Caco-2 (cell line): ENCODE measurements at regions not wholly inside any gene's neighbourhood (a gene's known extent, or its start where the extent isn't known, plus 50 kb on each side); places are given as distances from the start of the nearest gene placed in this dataset.

Experiments used
- BruUV-seq: library from RNA; stranded (reverse); fragments of 400-500 nt; replicated peaks from 2 replicates; lab custom pipeline; 2021; lab: Mats Ljungman, UMichigan
- CTCF ChIA-PET: fragments of 300-600 bp; sonication (Branson Sonifier 250); formaldehyde crosslinking; loops from one replicate; lab custom pipeline; 2022; ENCODE audit warnings: antibody characterized with exemption; lab: Charles Lee
- POLR2A ChIA-PET: fragments of 300-600 bp; sonication (Branson Sonifier 250); formaldehyde crosslinking; loops from one replicate; lab custom pipeline; 2022; ENCODE audit warnings: antibody characterized with exemption; lab: Charles Lee
- DNase-seq, 2 experiments: peaks; one replicate each; pipeline versions ENCODE4 v3.0.0 to v3.0.0-alpha.2; 2020 to 2022
- H3K27me3 ChIP-seq: replicated peaks from 2 replicates; pipeline ENCODE4 v1.6.0; 2011; ENCODE audit warnings: low read length; ENCODE audit not compliant: control insufficient read depth, insufficient read depth
- H3K36me3 ChIP-seq: 2 replicates; pipeline ENCODE4 v1.5.1; 2011; ENCODE audit warnings: low read length; ENCODE audit not compliant: control insufficient read depth, insufficient read depth
- H3K4me1 ChIP-seq: fragments of 250-450 bp; sonication (Bioruptor Pico); 2 replicates; pipeline ENCODE4 v1.5.1; 2020; ENCODE audit warnings: mild to moderate bottlenecking
- H3K4me3 ChIP-seq: 2 replicates; pipeline ENCODE4 v1.5.1; 2011; ENCODE audit warnings: low read depth, mild to moderate bottlenecking, control low read depth, low read length
- H3K9me3 ChIP-seq: fragments of 250-450 bp; sonication (Bioruptor Pico); 2 replicates; pipeline ENCODE4 v1.5.1; 2020; ENCODE audit warnings: mild to moderate bottlenecking, moderate library complexity
- H3K27ac Mint-ChIP-seq: one replicate; pipeline ENCODE4 v1.8.0; 2022; ENCODE audit warnings: mixed read lengths; ENCODE audit not compliant: unreplicated experiment
- H3K27me3 Mint-ChIP-seq: one replicate; pipeline ENCODE4 v1.8.0; 2022; ENCODE audit warnings: mixed read lengths; ENCODE audit not compliant: insufficient read depth, unreplicated experiment
- H3K36me3 Mint-ChIP-seq: one replicate; pipeline ENCODE4 v1.8.0; 2022; ENCODE audit warnings: mild to moderate bottlenecking, mixed read lengths; ENCODE audit not compliant: insufficient read depth, unreplicated experiment
- H3K4me1 Mint-ChIP-seq: one replicate; pipeline ENCODE4 v1.8.0; 2022; ENCODE audit warnings: low read depth, mixed read lengths; ENCODE audit not compliant: unreplicated experiment
- H3K4me3 Mint-ChIP-seq: one replicate; pipeline ENCODE4 v1.8.0; 2022; ENCODE audit warnings: mild to moderate bottlenecking, moderate library complexity, mixed read lengths; ENCODE audit not compliant: unreplicated experiment
- H3K9me3 Mint-ChIP-seq: one replicate; pipeline ENCODE4 v1.8.0; 2022; ENCODE audit warnings: mixed read lengths; ENCODE audit not compliant: unreplicated experiment
- intact Hi-C: fragments of 100-400 bp; cut with micrococcal nuclease; formaldehyde crosslinking; loops from one replicate; pipeline ENCODE4 v1.10.0; 2022; ENCODE audit not compliant: unreplicated experiment
- TF ChIP-seq, protein P1 (sequence below), 2 experiments: fragments of 200-600 bp in 1 of 2; IDR thresholded peaks; 1 replicate in 1 of 2; 2 replicates in 1 of 2; pipeline versions ENCODE4 v1.5.1 to v1.8.0; 2011 to 2022; ENCODE audit warnings: antibody characterized with exemption in 1 of 2, control low read depth in 1 of 2, inconsistent platforms in 1 of 2, low read depth in 1 of 2, low read length in 1 of 2, mild to moderate bottlenecking in 1 of 2, moderate library complexity in 1 of 2; ENCODE audit not compliant: insufficient read depth in 1 of 2, severe bottlenecking in 1 of 2, unreplicated experiment in 1 of 2

DNA sequence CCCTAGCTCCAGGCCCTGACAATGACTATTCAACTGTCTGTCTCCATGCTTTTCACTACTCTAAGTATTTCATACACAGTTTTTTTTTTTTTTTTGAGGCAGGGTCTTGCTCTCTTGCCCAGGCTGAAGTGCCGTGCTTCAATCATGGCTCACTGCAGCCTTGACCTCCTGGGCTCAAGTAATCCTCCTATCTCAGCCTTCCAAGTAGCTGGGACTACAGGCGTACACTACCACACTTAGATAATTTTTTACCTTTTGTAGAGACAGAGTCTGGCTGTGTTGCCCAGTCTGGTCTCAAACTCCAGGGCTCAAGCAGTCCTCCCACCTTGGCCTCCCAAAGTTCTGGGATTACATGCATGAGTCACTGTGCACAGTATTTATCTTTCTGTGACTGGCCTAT, 815.4 kb downstream of the DACH1 start:
- H3K27ac Mint-ChIP-seq = no peak overlapping the region
- peaks cover 9% of the 10 kb centered on the region; the same call in 1 of the 2 replicates for H3K4me1 ChIP-seq
- H3K9me3 ChIP-seq = no peaks in the 10 kb centered on the region; the same call in 1 of the 2 replicates
- peaks cover 12% of the 10 kb centered on the region for H3K4me1 Mint-ChIP-seq
- no TSS peak for BruUV-seq
- no peaks in the 10 kb centered on the region for H3K27me3 ChIP-seq
- no peak for DNase-seq
- H3K36me3 Mint-ChIP-seq = no peaks in the 10 kb centered on the region
- TF ChIP-seq, protein P1, sequence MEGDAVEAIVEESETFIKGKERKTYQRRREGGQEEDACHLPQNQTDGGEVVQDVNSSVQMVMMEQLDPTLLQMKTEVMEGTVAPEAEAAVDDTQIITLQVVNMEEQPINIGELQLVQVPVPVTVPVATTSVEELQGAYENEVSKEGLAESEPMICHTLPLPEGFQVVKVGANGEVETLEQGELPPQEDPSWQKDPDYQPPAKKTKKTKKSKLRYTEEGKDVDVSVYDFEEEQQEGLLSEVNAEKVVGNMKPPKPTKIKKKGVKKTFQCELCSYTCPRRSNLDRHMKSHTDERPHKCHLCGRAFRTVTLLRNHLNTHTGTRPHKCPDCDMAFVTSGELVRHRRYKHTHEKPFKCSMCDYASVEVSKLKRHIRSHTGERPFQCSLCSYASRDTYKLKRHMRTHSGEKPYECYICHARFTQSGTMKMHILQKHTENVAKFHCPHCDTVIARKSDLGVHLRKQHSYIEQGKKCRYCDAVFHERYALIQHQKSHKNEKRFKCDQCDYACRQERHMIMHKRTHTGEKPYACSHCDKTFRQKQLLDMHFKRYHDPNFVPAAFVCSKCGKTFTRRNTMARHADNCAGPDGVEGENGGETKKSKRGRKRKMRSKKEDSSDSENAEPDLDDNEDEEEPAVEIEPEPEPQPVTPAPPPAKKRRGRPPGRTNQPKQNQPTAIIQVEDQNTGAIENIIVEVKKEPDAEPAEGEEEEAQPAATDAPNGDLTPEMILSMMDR (IDR thresholded peaks at IDR 0.05; ENCODE audit: insufficient read depth in 1 of 2, low read depth in 1 of 2, low read length in 1 of 2, severe bottlenecking in 1 of 2, unreplicated experiment in 1 of 2) = no peak
- H3K4me3 Mint-ChIP-seq = no peak overlapping the region
- ChIA-PET POLR2A (no interaction called here), CTCF (no interaction called here)
- H3K36me3 ChIP-seq = no peaks in the 10 kb centered on the region
- peaks cover 38% of the 10 kb centered on the region for H3K9me3 Mint-ChIP-seq
- intact Hi-C loops = no loop called here
- H3K27me3 Mint-ChIP-seq = no peaks in the 10 kb centered on the region
- H3K4me3 ChIP-seq = no peak overlapping the region

DNA sequence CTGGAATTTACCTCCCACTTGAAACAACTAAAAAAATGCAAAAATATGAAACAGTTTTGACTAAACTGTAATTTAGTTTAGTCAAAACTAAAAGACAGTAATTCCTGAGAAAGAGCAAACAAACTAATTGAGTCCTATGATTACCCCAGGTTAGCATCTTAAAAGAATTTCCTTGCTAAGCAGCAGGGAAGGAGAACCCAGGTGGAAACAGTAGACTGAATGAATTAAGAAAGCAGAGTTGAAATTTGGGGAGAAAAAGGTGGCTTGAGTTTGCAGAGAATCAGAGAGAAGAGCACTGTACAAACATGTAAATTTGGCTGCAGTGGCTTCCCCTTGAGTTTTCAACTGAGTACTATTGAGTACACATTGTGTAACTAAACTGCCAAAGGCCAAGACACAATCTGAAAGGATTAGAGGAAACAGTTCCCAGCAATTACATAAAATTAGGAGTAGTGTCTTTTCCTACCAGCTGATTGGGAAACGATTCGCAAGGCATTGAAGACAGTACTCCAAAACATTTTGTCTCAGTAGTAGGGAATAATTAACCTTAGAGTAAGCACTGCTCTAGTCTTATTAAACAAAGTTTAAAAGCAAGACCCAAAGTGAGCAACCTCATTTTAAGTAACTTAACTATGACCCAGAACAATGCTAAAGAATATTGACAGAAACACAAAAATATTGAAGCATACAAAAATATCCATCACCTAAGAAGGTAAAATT, 820.5 kb downstream of the DACH1 start:
- Histone ChIP-seq H3K4me3 (no peak overlapping the region), H3K36me3 (no peaks in the 10 kb centered on the region), H3K27me3 (no peaks in the 10 kb centered on the region), H3K9me3 (no peaks in the 10 kb centered on the region), H3K4me1 (peaks cover 20% of the 10 kb centered on the region)
- H3K36me3 Mint-ChIP-seq = no peaks in the 10 kb centered on the region
- POLR2A ChIA-PET = no interaction called here
- no peak overlapping the region for H3K27ac Mint-ChIP-seq
- no peaks in the 10 kb centered on the region for H3K27me3 Mint-ChIP-seq
- TF ChIP-seq, protein P1 (IDR thresholded peaks at IDR 0.05; ENCODE audit: insufficient read depth in 1 of 2, low read depth in 1 of 2, low read length in 1 of 2, severe bottlenecking in 1 of 2, unreplicated experiment in 1 of 2) = no peak
- H3K4me1 Mint-ChIP-seq = peaks cover 22% of the 10 kb centered on the region
- peaks cover 11% of the 10 kb centered on the region for H3K9me3 Mint-ChIP-seq
- CTCF ChIA-PET = no interaction called here
- BruUV-seq = no TSS peak
- DNase-seq = no peak
- intact Hi-C loops = loop anchor here (2.0 to 10.0 kb wide), 3 partner anchors 16 to 82 kb away; no protein-coding TSS in a partner anchor
- no peak overlapping the region for H3K4me3 Mint-ChIP-seq

DNA sequence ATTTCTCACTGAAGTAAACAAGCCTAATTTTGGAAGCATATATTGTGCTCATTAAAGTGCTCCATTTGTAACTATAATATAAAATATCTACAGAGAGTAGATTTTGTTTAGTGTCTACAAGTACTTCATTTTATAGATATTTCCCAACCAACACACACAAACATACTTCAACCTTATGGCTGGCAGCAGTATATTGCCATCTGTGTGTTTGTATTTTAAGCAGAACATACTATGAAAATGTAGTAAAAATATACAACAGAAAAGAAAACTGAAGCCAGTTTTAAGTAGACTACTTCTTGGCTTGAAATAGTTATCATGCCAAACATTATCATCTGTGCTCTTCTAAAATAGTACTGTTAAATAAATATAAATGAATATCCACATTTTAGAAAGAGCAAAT, 821.9 kb downstream of the DACH1 start:
- H3K36me3 ChIP-seq = no peaks in the 10 kb centered on the region
- H3K36me3 Mint-ChIP-seq = no peaks in the 10 kb centered on the region
- CTCF ChIA-PET = no interaction called here
- no peak for DNase-seq
- H3K4me1 Mint-ChIP-seq = peaks cover 27% of the 10 kb centered on the region
- H3K4me1 ChIP-seq = peaks cover 25% of the 10 kb centered on the region
- POLR2A ChIA-PET = no interaction called here
- H3K4me3 Mint-ChIP-seq = no peak overlapping the region
- peaks cover 11% of the 10 kb centered on the region for H3K9me3 Mint-ChIP-seq
- H3K4me3 ChIP-seq = no peak overlapping the region
- H3K27me3 Mint-ChIP-seq = no peaks in the 10 kb centered on the region
- TF ChIP-seq, protein P1 (IDR thresholded peaks at IDR 0.05; ENCODE audit: insufficient read depth in 1 of 2, low read depth in 1 of 2, low read length in 1 of 2, severe bottlenecking in 1 of 2, unreplicated experiment in 1 of 2) = no peak
- H3K27ac Mint-ChIP-seq = no peak overlapping the region
- intact Hi-C loops = loop anchor here (10.0 kb wide), 1 partner anchor 80 kb away; no protein-coding TSS in a partner anchor
- no peaks in the 10 kb centered on the region for H3K27me3 ChIP-seq
- BruUV-seq = no TSS peak
- H3K9me3 ChIP-seq = no peaks in the 10 kb centered on the region
